HT1080 (cell line): ENCODE measurements at regions not wholly inside any gene's neighbourhood (a gene's known extent, or its start where the extent isn't known, plus 50 kb on each side); places are given as distances from the start of the nearest gene placed in this dataset.

ENCODE experiments used
- DNase-seq: peaks from one replicate; pipeline ENCODE4 v3.0.0-alpha.2; 2015; ENCODE audit warnings: low read depth

- no peak for DNase-seq
Measured at GRCh38 chr2:175568109-175568730, 386.7 kb upstream of the ATP5MC3 start.

DNA sequence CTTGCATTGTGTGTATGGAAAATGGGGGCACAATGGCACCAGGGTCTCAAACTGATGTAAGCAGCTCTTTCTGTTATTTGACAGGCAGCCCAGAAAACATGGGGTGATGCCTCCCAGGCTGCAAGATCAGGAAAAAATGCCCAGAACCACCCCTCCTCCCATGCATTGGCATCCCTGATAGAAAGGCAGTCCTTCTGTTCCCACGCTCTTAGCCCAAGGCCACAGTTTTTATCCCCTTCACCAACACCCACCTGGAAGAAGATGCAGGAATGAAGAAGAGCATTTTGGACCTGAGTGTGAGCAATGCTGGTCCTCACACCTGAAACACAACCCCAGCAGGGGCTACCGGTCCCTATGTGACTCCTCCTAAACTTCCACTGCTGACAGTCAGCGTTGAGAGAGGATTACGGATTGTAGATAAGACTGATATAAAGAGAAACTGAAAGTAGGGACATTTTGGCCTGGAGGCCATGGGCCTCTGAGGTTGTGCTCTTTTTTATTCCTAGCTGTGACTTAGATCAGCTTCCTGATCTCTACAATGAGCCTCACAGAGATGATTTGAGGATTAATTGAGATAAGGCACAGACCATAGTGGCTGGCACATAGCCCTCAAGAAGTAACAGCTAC is 386.0 kb upstream of the ATP5MC3 start:
- DNase-seq = peak; percentile 33

- no peak for DNase-seq
Measured at GRCh38 chr2:175560521-175561169, 379.1 kb upstream of the ATP5MC3 start.

- DNase-seq = no peak
Measured at GRCh38 chr2:175559613-175560012, 378.1 kb upstream of the ATP5MC3 start.

- DNase-seq = no peak
Measured at GRCh38 chr2:175557810-175558377, 376.4 kb upstream of the ATP5MC3 start.

DNA sequence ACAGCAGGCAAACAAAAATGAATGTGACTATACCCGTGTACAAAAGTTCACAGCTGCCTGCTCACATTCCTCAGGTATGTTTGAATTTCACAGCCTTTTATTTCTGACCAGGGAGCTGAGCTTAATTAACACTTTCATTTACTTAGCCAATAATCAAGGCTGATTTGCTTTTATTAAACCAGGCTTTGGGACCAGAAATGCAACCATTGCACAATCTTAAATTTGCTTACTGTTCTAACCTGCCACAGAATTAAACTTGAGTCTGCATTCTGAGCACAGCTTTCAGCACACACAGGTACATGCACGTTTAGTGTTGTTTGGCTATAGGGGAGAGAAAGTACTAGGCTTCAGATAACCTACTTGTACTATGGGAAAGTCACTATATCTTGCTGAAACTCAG is 372.4 kb upstream of the ATP5MC3 start:
- no peak for DNase-seq

GRCh38 chr2:175552902-175553301 is 371.4 kb upstream of the ATP5MC3 start:
- no peak for DNase-seq

DNA sequence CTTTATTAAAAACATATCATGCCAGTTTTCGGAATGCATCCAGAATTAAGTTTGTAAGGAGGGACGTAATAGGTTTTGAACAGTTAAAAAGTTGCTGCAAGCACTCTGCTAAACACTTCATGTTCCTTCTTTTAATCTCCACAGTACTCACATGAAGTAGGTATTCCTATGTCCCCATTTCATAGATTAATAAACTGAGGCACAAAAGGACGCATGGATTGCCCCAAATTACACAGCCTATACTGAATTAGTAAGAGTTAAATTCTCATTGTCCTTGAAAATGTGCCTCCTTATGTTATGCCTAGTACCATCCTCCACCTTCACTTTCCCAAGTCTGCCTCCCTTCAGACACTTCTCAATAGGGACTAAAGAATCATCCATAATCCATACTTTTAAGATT is 358.9 kb upstream of the ATP5MC3 start:
- no peak for DNase-seq

DNA sequence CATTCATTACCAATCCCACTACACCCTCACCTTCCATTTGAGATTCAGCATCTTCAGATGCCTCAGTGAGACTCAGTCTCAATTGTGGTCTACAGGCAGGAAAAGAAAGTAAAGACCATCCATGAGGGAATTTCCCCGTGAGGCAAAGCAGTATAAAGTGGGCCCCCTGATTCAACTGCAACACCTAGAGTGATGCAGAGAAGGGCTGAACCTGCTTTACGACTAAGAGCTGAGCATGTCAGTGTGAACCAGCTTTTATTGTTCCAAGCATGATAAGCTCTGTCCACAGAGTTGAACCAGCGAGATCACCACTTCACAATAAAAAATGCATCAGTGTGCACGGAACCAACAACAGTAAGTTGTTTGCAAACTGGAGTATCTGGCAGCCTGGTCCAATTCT is 357.6 kb upstream of the ATP5MC3 start:
- DNase-seq = no peak

DNA sequence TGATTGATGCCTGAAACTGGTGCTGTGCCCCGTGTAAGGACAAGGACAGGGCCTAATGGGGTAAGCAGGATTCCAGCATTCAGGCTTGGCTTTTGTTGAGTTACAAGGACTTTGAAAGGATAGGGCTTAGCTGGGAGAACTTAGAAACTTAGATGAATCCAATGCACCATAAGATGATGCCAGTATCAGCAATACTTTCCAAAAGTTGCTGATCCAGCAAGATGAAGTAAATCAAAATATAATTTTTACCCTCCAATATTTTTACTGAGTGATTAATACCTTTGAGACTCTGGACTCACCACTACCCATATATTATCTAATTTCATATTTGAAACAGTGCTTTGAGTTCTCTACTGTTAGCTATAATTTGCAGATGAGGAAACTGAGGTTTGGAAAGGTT is 354.5 kb upstream of the ATP5MC3 start:
- no peak for DNase-seq

DNA sequence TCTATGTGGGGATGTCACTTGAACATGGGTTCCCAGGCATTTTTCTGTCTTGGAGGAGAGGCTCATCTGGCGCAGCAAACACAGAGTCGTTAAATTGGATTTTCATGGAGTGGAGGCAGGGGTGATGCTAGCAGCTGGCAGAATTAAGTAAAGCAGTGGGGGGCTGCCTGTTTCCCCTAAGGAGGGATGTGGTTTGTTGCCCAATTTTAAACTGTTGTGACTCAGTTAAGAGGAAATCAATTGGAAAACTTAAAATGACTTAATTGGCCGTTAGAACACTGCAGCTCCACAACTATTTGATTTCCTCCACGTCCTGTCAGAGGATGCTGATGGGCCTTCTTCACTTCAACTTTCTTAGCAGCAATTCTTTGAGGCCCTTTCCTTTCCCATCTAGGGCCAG is 354.1 kb upstream of the ATP5MC3 start:
- DNase-seq = no peak

- DNase-seq = no peak
Measured at GRCh38 chr2:175525975-175526374, 344.5 kb upstream of the ATP5MC3 start.

DNA sequence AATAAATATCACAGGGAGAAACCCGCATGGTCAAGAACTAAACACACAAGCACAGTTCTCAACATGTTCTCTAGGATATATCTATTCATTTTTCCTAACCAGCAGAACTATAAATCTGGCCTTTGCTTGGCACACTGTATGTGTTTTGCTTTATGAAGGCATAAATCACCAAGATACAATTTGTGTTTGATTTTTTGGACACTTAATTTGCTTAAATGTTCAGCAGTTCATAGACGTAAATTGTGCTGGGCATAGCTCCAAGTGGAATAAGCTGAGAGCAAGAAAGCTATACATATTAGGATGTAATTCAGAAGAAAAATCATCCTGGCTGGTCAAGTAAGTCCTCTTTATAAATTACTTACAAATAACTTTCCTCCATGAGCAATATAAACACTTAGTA is 341.5 kb upstream of the ATP5MC3 start:
- DNase-seq = no peak

DNA sequence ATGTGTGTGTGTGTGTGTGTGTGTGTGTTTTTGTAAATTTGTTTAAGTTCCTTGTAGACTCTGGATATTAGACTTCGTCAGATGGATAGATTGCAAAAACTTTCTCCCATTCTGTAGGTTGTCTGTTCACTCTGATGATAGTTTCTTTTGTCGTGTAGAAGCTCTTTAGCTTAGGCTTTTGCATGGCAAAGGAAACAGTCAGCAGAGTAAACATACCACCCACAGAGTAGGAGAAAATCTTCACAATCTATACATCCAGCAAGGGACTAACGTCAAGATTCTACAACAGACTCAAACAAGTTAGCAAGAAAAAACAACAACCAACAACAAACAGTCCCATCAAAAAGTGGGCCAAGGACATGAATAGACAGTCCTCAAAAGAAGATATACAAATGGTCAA is 336.7 kb upstream of the ATP5MC3 start:
- DNase-seq = no peak

GRCh38 chr2:175516555-175516954 is 335.0 kb upstream of the ATP5MC3 start:
- no peak for DNase-seq

GRCh38 chr2:175500255-175500654 is 318.7 kb upstream of the ATP5MC3 start:
- no peak for DNase-seq

DNA sequence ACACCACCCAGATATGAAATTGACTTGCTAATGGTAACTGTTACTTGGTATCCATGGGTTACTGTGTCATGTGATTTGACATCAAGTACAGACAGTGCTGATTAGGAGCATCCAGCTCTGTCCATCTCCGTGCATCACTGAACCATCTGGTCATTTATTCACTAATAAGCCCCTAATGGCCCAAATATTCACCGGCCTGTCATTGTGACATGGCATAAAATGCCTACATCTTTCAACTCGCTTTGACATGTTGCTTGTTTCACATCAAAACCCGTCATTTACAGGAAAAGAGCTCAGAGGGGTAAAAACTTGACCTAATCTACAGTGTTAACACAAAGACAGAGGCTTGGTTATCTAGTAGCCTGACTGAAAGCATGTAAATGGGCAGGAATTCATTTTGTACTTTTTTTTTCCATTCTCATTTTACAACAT is 308.9 kb upstream of the ATP5MC3 start:
- DNase-seq = no peak

DNA sequence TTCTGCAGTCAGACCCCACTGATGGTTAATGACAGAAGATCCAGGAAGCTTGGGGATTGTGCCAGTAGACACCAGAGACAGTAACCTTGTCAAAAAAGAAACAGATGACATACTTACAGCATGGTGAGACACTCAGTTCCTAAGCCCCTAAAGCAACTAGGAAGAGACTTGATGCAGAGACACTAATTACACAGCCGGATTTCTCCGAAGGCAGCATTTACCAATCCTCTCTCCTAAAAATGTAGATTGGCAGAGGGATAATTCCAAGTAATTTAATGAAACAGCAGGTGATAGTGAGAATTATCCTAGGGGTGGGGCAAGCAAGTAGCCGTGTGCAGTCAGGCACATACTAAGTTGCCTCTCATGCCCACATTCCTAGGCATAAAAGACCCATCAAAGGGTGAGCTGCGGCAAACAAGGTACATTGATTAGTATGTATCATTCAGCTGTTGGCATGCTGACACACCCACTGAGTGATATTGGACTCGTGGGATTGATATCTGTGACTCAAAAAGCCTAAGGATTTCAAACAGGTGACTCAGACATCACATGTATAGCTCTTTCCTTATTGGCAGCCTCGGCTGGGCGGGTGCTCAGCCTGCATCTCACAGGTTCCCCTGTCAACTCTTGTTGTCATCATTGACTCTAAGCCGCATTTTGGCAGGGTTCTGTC is 296.7 kb upstream of the ATP5MC3 start:
- peak; percentile 47 for DNase-seq

GRCh38 chr2:175476948-175477347 is 295.4 kb upstream of the ATP5MC3 start:
- DNase-seq = no peak

- no peak for DNase-seq
Measured at GRCh38 chr2:175476374-175476773, 294.9 kb upstream of the ATP5MC3 start.

- DNase-seq = no peak
Measured at GRCh38 chr2:175475130-175475529, 293.6 kb upstream of the ATP5MC3 start.
